PC-3 (cell line): ENCODE measurements at regions not wholly inside any gene's neighbourhood (a gene's known extent, or its start where the extent isn't known, plus 50 kb on each side); places are given as distances from the start of the nearest gene placed in this dataset.
A peak's percentile ranks its signal among the peaks of the same experiment; 100 is the strongest.
"Not testable (repeated sequence)": the region's sequence is repeated elsewhere in the genome, so short reads cannot be mapped to it uniquely, and the experiment has no call there.

ENCODE experiments used
- ATAC-seq: fragments of 200-7000 bp; cut with Tn5 transposase; 2 replicates; pipeline ENCODE4 v1.9.1; 2020; ENCODE audit warnings: mild to moderate bottlenecking, moderate library complexity
- BruUV-seq: library from RNA; stranded (reverse); fragments of 400-500 nt; replicated peaks from 2 replicates; lab custom pipeline; 2021; lab: Mats Ljungman, UMichigan
- CTCF ChIA-PET: fragments of 300-600 bp; sonication (Branson Sonifier 250); formaldehyde crosslinking; loops from one replicate; lab custom pipeline; 2022; ENCODE audit warnings: antibody characterized with exemption; lab: Charles Lee
- POLR2A ChIA-PET: fragments of 300-600 bp; sonication (Branson Sonifier 250); formaldehyde crosslinking; loops from one replicate; lab custom pipeline; 2022; ENCODE audit warnings: antibody characterized with exemption; ENCODE audit not compliant: unreplicated experiment; lab: Charles Lee
- DNase-seq: peaks from one replicate; pipeline ENCODE4 v3.0.0-alpha.2; 2015
- H2AFZ ChIP-seq: fragments of 300-600 bp; sonication (generic); 2 replicates; pipeline ENCODE4 v1.6.0; 2016; ENCODE audit warnings: antibody characterized with exemption, low read length
- H3F3A ChIP-seq: fragments of 300-600 bp; sonication (generic); one replicate; pipeline ENCODE4 v1.6.0; 2017; ENCODE audit warnings: antibody characterized with exemption, low read length, control low read depth, mild to moderate bottlenecking; ENCODE audit not compliant: unreplicated experiment
- H3K27ac ChIP-seq: fragments of 300-600 bp; sonication (generic); 2 replicates; pipeline ENCODE4 v1.5.1; 2016; ENCODE audit warnings: mild to moderate bottlenecking, low read length
- H3K27me3 ChIP-seq: fragments of 300-600 bp; sonication (generic); 2 replicates; pipeline ENCODE4 v1.6.1; 2016; ENCODE audit warnings: low read length, mixed read lengths
- H3K36me3 ChIP-seq: fragments of 300-600 bp; sonication (generic); 2 replicates; pipeline ENCODE4 v1.6.1; 2016; ENCODE audit warnings: low read depth, mixed run types, low read length, mixed read lengths
- H3K4me1 ChIP-seq: fragments of 300-600 bp; sonication (generic); 2 replicates; pipeline ENCODE4 v1.5.1; 2016; ENCODE audit warnings: low read length; ENCODE audit not compliant: insufficient read depth
- H3K4me2 ChIP-seq: fragments of 300-600 bp; sonication (generic); 2 replicates; pipeline ENCODE4 v1.6.0; 2016; ENCODE audit warnings: low read length
- H3K4me3 ChIP-seq: fragments of 300-600 bp; sonication (generic); 2 replicates; pipeline ENCODE4 v1.5.1; 2016; ENCODE audit warnings: mild to moderate bottlenecking, low read length, mixed read lengths
- H3K79me2 ChIP-seq: fragments of 300-600 bp; sonication (generic); 2 replicates; pipeline ENCODE4 v1.6.1; 2017; ENCODE audit warnings: low read length, mixed read lengths
- H3K9ac ChIP-seq: fragments of 300-600 bp; sonication (generic); 2 replicates; pipeline ENCODE4 v1.6.0; 2016; ENCODE audit warnings: mild to moderate bottlenecking, low read length
- H3K9me2 ChIP-seq: fragments of 300-600 bp; sonication (generic); replicated peaks from 2 replicates; pipeline ENCODE4 v1.6.1; 2016; ENCODE audit warnings: mixed run types, low read length, mixed read lengths
- H3K9me3 ChIP-seq: fragments of 300-600 bp; sonication (generic); 2 replicates; pipeline ENCODE4 v1.6.1; 2016; ENCODE audit warnings: low read length, mixed read lengths
- H4K20me1 ChIP-seq: fragments of 300-600 bp; sonication (generic); 2 replicates; pipeline ENCODE4 v1.6.1; 2016; ENCODE audit warnings: low read length, mixed read lengths
- intact Hi-C: fragments of 100-400 bp; cut with micrococcal nuclease; formaldehyde crosslinking; loops from 2 replicates; pipeline ENCODE4 v1.9.0; 2023

DNA sequence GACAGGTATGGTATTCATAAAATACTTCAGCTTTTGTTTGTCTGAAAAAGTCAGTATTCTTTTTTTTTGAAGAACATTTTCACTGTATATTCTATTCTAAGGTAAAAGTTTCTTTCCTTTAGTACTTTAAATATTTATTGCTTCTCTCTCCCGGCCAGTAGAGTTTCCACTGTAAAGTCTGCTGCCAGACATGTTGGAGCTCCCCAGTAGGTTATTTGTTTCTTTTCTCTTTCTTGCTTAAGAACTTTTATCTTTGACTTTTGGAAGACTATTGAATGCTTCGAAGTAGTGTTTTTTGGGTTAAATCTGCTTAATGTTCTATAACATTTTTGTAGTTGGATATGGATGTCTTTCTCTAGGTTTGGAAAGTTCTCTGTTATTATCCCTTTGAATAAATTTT, 1613.3 kb downstream of the SPATA31A7 start:
- not testable (repeated sequence) for H3K9me3 ChIP-seq, H3F3A ChIP-seq

GRCh38 chr9:62804314-62804713, 1614.5 kb downstream of the SPATA31A7 start:
- DNase-seq, H2AFZ ChIP-seq, ATAC-seq, H3K36me3 ChIP-seq, H3K4me2 ChIP-seq, H3K9me3 ChIP-seq, H3F3A ChIP-seq, H3K9ac ChIP-seq, H4K20me1 ChIP-seq, H3K4me3 ChIP-seq, H3K4me1 ChIP-seq, H3K27ac ChIP-seq, CTCF ChIA-PET, POLR2A ChIA-PET, intact Hi-C loops, H3K9me2 ChIP-seq, H3K27me3 ChIP-seq, H3K79me2 ChIP-seq: not testable (repeated sequence)
- BruUV-seq, result TSS peak; percentile 10

More for the DNA sequence above, 1613.3 kb downstream of the SPATA31A7 start:
- H3K4me2 ChIP-seq, H3K36me3 ChIP-seq, ATAC-seq, H3K4me1 ChIP-seq, POLR2A ChIA-PET, H3K4me3 ChIP-seq, BruUV-seq, intact Hi-C loops, H4K20me1 ChIP-seq, H2AFZ ChIP-seq, H3K27ac ChIP-seq, H3K9me2 ChIP-seq, CTCF ChIA-PET, DNase-seq, H3K27me3 ChIP-seq, H3K79me2 ChIP-seq, H3K9ac ChIP-seq: not testable (repeated sequence)

- H3F3A ChIP-seq, H3K27me3 ChIP-seq, ATAC-seq, DNase-seq, POLR2A ChIA-PET, intact Hi-C loops, H3K4me1 ChIP-seq, H3K9me3 ChIP-seq, CTCF ChIA-PET, H3K9ac ChIP-seq, H3K4me3 ChIP-seq, H3K9me2 ChIP-seq, H3K79me2 ChIP-seq, H3K4me2 ChIP-seq, H4K20me1 ChIP-seq, H2AFZ ChIP-seq, H3K27ac ChIP-seq, BruUV-seq, H3K36me3 ChIP-seq: not testable (repeated sequence)
These were observed 1617.6 kb downstream of the SPATA31A7 start for GRCh38 chr9:62807424-62807823.

GRCh38 chr9:62808081-62808480, 1618.2 kb downstream of the SPATA31A7 start:
- not testable (repeated sequence) for H3K9me3 ChIP-seq

DNA sequence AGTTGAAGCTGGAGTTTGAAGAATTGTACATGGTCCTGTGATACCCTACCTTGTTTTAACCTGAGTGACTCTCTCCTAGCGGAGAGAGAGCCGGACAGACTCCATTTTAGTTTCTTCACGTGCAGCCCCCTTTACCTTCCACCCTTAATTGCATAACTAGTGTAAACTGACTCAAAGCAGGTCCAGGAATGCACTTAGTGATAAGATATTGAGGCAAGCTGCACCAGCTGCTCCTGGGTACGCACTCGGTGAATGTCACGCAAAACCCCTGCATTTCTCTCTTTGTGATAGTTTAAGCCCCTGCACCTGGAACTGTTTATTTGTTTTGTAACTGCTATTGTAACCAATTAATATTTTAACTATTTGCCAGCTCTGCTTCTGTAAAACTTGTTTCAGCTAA, 1620.5 kb downstream of the SPATA31A7 start:
- ATAC-seq, H3K36me3 ChIP-seq, H3K9me3 ChIP-seq, intact Hi-C loops, H3K4me3 ChIP-seq, POLR2A ChIA-PET, CTCF ChIA-PET, H3K79me2 ChIP-seq, H4K20me1 ChIP-seq, H3K9ac ChIP-seq, H3K4me2 ChIP-seq, H3K4me1 ChIP-seq, H2AFZ ChIP-seq, H3K27ac ChIP-seq, H3K27me3 ChIP-seq, BruUV-seq, DNase-seq, H3K9me2 ChIP-seq, H3F3A ChIP-seq: not testable (repeated sequence)

More at GRCh38 chr9:62808081-62808480, 1618.2 kb downstream of the SPATA31A7 start:
- H3K27ac ChIP-seq, H3F3A ChIP-seq, H3K9ac ChIP-seq, H3K36me3 ChIP-seq, DNase-seq, H3K4me2 ChIP-seq, intact Hi-C loops, H3K9me2 ChIP-seq, H3K79me2 ChIP-seq, H4K20me1 ChIP-seq, H3K4me3 ChIP-seq, ATAC-seq, H2AFZ ChIP-seq, BruUV-seq, POLR2A ChIA-PET, CTCF ChIA-PET, H3K27me3 ChIP-seq, H3K4me1 ChIP-seq: not testable (repeated sequence)

- H3K9me3 ChIP-seq, POLR2A ChIA-PET, H3K27me3 ChIP-seq, H3F3A ChIP-seq, H3K4me1 ChIP-seq, H3K4me2 ChIP-seq, H4K20me1 ChIP-seq, H3K4me3 ChIP-seq, intact Hi-C loops, H3K9me2 ChIP-seq, H3K27ac ChIP-seq, CTCF ChIA-PET, H3K79me2 ChIP-seq, H3K9ac ChIP-seq, H3K36me3 ChIP-seq, ATAC-seq, H2AFZ ChIP-seq, BruUV-seq, DNase-seq: not testable (repeated sequence)
These were observed 1621.0 kb downstream of the SPATA31A7 start for GRCh38 chr9:62810811-62811315.

DNA sequence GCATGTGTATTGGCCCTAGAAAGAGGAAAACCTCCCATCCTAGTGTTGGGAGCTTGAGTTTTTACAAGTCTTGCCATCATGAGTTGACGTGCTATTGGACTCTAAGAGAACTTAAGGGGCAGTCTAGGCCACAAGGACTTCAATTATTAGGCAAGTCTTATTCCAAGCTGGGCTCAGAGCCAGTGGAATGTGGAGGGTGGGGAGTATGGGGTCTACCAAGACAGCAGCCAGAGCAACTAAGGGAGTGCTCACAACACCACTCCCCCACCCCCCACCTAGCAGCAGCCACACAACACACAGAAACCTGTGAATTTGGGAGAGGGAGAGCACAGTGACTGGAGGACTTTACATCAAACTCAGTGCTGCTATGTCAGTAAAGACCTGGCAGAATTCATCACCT, 1625.6 kb downstream of the SPATA31A7 start:
- POLR2A ChIA-PET, H3K9ac ChIP-seq, H3K9me2 ChIP-seq, CTCF ChIA-PET, BruUV-seq, H2AFZ ChIP-seq, DNase-seq, intact Hi-C loops, H3K27me3 ChIP-seq, H3K4me2 ChIP-seq, H3K27ac ChIP-seq, H3K9me3 ChIP-seq, H3K36me3 ChIP-seq, H3K4me3 ChIP-seq, H3K79me2 ChIP-seq, ATAC-seq, H4K20me1 ChIP-seq, H3K4me1 ChIP-seq, H3F3A ChIP-seq: not testable (repeated sequence)
